AML-193 (cell line): ENCODE measurements at regions not wholly inside any gene's neighbourhood (a gene's known extent, or its start where the extent isn't known, plus 50 kb on each side); places are given as distances from the start of the nearest gene placed in this dataset.
A peak's percentile ranks its signal among the peaks of the same experiment; 100 is the strongest.

Experiments
- DNase-seq, 2 experiments: peaks; one replicate each; lab custom pipeline; 2025; lab: John Stamatoyannopoulos, UW

DNA sequence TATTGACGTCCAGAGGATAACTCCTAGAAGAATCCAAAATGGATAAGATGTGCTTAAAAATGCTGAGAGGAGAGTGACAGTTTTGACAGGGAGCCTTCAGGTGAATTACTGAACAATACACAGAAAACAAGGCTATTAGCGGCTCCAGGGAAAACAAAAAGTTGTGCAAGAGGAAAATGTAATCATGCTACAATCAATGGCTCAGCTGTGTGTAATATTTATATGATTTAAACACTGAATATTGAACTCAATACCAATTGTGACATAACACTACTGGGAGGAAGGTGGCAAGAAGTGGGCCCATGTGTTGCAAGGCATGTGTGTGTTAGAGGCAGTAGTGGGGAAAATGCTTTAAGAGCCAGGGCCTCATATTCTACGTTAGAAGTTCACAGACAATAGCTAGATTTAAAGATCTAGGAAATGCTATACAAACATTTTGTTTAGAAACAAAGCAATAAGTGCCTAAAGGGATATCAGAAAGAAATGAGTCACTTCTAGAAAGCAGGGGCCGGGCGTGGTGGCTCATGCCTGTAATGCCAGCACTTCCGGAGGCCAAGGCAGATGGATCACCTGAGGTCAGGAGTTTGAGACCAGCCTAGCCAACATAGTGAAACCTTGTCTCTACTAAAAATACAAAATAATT lies 253.2 kb upstream of the IRX5 start:
- no peak for DNase-seq

- DNase-seq, result no peak
These were observed 257.4 kb upstream of the IRX5 start for GRCh38 chr16:54673313-54673712.

GRCh38 chr16:54672500-54672899 lies 258.2 kb upstream of the IRX5 start:
- DNase-seq, result no peak

DNA sequence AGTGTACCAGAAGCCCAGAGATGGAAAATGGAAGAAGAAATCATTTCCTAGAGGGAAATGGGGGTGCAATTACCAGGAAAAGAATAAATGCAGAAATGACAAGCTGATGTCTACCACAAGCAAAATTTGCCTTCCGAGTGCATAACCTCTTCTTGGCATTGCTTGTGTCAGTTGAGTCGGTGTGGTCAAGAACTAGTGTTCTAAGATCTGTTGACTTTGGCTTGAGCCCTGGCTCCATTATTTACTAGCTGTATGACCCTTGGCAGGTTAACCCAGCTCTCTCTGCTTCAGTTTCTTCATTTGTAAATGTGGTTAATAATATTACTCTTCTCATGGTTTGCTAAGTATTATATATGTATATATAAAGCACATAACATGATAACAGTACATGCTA lies 273.0 kb upstream of the IRX5 start:
- DNase-seq, result no peak

DNA sequence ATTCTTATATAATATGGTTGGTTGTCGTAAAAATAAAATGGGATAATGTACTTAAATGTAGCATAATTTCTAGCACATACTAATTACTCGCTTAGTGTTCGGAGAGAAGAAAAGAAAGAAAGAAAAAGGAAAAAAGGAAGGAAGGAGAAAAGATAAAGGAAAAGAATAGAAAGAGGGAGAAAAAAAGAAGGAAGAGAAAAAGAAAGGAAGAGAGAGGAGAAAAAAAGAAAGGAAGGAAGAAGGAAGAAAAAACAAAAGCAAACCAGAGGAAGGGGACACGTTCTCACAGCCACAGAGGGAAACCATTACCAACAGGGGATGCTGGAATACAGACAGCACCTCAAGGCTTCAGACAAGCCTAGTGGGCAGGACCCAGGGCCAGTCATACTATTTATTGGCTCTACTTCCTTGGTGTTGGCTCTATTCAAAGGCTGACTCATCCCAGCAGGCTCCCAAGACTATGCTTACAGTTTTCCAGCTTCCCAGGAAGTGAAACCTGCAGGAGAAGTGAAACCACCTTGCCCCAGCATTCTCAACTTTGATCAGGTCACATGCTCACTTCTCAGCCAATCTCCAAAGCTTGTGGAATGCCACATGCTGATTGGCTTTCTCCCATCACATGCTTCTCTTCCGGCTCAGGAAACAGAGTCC lies 273.5 kb upstream of the IRX5 start:
- DNase-seq, result no peak

DNA sequence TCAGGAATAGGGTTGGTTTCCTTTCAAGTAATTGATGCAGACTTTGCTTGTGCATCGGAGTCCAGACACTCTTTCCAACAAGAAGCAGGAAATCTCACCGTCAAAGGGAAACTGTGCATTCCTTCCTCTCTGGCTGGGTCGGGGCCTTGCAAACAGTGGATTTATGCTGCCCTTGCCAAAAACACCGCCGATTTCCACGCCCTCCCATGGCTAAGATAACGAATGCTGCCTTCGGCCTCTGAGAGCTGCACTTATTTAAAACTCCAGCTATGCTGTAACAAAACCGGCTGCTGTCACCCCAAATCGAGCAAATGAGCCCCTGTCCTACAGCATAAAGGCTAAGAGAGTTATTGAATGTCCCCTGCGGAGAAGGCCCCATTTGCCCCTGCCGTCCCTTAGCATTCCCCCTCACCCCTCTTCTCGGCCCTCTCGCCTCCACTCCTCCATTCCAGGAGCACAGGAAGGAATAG lies 275.5 kb upstream of the IRX5 start:
- no peak for DNase-seq

DNA sequence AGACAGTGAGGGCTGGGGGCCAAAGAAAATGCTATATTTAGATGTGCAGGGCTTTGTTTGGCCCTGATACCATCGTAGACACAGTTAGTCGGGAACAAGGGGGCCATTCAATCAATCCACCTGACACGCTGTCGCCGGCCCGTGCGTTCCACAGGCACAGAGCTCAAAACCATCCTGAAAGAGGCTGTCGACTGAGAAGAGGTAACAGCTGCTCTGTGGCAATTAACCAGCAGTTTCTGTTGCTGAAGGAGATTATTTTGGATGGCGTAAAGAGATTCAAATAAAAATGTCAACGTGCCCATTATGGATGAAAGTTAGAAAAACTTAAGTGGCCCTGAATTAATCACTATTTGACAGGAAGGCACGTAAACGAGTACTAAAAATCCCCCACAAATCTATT lies 276.2 kb upstream of the IRX5 start:
- DNase-seq, result no peak

DNA sequence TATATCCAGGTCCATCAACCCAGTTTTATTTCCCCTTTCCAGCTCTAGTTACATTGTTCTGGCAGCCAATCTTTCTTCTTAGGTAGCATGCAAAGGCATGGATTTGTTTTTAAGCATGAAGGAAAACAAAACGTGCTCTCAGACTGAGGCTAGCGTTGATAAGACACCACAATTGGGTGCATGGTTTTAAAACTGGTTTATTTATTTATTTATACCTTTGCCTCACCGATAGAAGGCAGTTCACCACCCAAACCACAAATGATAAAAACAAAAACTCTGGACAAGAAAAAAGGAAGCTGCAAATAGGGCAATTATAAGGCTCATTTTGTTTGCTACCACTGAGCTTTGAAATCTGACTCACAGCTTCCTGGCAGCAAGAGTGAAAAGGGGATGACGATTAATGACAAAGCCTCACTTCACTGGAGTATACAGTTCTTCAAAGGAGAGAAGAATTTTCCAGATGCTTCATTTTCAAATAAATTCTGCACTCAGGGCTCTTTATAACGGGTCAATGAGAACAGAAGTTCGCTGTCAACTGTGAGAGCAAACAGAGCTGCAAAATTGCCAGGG lies 278.4 kb upstream of the IRX5 start:
- DNase-seq, result no peak

- DNase-seq, result no peak
These were observed 279.0 kb upstream of the IRX5 start for GRCh38 chr16:54651440-54652195.

GRCh38 chr16:54649876-54650275 lies 280.8 kb upstream of the IRX5 start:
- DNase-seq, result no peak

DNA sequence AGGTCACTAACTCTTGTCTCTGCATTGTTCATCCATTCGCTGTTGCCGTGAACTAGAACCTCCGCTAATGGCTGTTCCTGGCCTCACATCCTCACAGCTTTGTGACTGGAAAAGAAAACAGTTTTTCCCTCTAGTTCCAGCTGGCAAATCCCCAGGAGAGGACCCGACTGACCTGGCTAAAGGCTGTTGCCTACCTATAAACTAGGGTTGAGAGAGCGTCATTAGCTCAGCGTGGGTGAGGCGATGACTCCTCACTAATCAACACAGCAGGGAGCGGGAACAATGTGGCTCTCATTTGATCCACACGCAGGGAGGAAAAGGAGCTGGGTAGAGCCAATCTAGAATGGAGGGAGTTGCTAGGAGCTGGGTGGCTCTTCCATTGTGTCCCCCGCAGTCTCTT lies 282.1 kb upstream of the IRX5 start:
- DNase-seq, result no peak

GRCh38 chr16:54647725-54648221 lies 282.9 kb upstream of the IRX5 start:
- no peak for DNase-seq

DNA sequence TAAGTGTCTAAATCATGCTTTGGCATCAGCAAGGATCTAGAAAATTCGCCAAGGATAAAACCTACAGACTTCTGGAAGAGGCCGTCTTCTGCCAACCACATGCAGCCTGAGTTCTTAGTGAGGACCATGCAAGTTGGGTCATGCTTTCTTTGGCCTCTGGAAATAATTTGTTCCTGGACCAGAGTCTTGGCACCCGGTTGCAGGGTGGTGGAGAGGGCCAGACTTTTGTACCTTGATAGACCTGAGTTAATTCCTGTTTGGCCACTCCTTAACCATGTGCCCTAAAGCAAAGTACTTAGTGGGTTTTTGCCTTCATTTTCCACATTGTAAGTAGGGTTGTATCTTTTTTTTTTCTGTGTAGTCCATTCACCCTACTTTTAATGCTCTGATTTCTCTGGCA lies 283.4 kb upstream of the IRX5 start:
- DNase-seq, result no peak

DNA sequence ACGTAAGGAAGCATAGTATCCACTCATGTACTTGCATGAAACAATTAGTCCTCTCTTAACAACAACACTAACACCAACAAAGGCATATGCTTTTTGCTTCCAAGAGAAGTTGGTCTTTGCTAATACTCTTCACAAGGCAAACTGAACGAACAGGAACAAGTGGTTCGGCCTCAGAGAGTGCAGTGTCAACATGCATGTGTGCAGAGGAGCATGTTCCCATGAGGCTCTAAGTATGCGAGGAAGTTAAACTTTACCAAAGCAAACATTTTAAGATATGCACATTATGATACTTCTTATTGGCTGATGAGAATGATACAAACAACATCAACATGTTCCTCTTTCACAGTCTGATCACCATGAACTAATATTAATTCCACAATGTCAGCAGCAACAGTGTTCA lies 285.3 kb upstream of the IRX5 start:
- DNase-seq, result no peak

GRCh38 chr16:54636221-54636793 lies 294.4 kb upstream of the IRX5 start:
- no peak for DNase-seq

GRCh38 chr16:54633943-54634362 lies 296.7 kb upstream of the IRX5 start:
- peak; percentile 1 to 13 for DNase-seq

DNA sequence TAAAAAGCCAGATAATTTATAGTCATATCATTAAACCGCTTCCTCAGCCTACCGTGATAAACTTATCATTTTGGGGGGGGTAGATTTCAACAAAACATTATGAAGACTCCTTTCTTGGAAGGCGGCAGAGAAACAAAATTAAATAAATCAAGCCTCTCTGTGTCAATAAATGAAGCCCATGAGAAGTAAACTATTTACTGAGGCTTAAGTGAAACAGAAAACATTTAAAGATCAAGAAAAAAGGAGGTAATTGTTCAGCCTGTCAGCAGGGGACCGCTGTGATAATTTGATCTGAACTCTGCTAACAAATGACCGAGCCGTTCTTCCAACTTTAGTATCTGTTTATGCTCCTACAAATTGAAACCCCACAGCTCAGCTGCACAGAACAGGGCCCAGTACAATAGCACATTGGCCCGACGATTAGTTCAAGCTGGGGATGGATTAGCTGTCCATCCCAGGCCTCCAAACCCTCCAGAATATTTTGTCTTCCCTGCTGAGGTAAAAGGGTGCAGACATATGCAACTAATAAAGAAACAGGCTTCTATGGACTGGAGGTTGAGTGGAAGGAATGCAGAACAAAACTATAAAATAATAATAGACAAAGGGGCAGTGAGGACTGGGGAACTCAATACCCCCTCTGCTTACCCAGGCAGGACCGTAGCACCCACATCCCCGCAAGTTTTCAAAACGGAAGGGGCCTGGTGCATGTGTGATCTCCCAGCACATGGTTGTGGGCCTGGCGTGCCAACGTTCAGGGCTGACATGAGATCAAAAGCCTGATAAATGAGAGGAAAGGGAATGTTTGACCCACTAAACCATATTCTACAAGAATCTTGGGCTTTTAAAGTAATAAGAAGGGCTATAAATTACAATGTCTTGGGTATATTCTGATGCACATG lies 298.1 kb upstream of the IRX5 start:
- no peak for DNase-seq

DNA sequence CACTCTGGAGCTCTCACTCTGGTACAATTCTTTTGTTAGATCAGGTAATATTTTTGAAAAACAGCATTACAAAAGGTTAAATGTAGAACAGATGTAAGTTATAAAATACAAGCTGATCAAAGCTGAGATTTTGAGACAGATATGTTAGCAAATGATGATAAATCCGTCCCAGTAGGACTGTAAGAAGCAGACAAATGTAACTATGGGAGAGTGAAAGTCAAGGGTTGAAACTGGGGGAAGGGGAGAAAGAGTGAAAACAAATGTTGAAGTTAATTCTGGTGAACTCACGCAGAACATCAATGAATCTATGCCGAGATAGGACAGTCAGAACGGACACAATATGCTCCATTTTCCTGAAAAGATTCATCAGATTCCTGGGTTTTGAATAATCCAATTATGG lies 298.9 kb upstream of the IRX5 start:
- no peak for DNase-seq

- DNase-seq, result no peak
These were observed 300.2 kb upstream of the IRX5 start for GRCh38 chr16:54630284-54630967.

DNA sequence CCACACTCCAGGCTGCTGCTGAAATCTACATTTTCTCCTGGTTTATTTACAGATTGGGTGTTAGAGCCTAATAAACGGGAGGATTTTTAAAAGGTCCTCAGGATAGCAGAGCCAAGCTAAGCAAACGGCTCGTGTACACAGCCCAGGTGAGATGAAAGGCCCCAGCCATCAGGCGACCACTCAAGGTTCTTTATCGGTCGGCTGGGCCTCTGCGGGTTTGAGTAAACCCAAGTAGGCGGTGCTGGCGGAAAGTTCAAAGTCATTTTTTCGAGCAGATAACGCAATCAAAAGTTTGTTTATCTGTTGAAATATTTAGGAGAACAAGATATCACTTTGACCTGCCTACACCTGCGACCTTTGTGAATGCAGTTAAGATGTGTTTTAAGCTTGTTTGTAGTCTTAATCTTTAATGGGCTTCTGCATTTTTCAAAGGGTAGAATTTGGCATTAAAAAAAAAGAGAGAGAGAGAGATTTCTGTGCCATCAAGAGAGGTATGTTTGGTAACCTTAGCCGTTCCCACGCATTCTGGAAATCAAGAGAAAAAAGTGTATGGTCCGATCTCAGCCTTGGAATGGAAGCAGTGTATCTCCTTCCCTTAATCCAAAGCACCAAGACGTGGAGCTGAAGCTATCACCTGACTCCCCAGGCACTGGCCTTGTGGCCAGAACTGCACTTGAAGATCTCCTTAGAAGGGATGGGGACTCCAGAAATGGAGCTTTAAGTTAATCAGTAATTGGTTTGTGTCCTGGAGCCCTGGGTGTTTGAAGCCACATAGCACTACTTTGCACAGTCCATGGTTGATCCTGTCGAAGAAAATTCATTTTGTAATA lies 301.7 kb upstream of the IRX5 start:
- no peak for DNase-seq
